GM18502 (cell line): ENCODE measurements at regions not wholly inside any gene's neighbourhood (a gene's known extent, or its start where the extent isn't known, plus 50 kb on each side); places are given as distances from the start of the nearest gene placed in this dataset.
"Not testable (repeated sequence)": the region's sequence is repeated elsewhere in the genome, so short reads cannot be mapped to it uniquely, and the experiment has no call there.

Experiments
- ATAC-seq: cut with Tn5 transposase; IDR thresholded peaks from one replicate; pipeline ENCODE4 v1.9.1; 2021; ENCODE audit warnings: mild to moderate bottlenecking; ENCODE audit not compliant: unreplicated experiment, poor library complexity

GRCh38 chr16:47826070-47826469, 329.7 kb downstream of the ABCC12 start:
- no peak for ATAC-seq

- no peak for ATAC-seq
These were observed 338.7 kb downstream of the ABCC12 start for GRCh38 chr16:47817048-47817447.

DNA sequence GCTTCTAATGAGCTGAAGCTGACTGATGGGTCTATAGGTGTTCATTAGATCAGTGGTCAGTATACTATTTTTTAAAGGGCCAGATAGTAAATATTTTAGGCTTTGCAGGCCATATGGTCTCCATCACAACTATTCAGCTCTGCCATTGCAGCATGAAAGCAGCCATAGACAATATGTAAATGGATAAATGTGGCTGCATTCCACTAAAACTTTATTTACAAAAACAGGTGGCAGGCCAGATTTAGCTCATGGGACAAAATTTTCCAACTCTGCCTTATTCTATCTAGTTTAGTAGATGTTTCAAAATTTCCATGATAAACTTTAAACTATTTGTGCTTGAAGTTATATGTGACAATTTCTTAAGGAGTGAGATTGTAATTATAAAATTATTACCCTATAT, 339.3 kb downstream of the ABCC12 start:
- ATAC-seq = no peak

DNA sequence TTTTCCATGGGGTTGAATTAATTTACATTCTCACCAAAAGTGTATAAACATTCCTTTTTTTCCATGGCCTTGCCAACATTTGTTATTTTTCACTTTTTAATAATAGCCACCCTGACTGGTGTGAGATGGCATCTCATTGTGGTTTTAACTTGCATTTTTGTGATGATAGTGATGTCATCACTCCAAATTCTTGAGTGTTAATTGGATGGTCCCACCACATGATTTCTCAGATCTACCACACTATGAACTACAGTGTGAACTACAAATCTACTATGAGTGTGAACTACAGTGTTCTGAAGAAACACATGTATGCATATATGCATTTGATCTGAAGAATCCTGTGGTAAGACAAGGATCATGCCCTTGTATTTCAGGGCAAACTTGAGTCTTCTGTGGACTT, 340.1 kb downstream of the ABCC12 start:
- no peak for ATAC-seq

DNA sequence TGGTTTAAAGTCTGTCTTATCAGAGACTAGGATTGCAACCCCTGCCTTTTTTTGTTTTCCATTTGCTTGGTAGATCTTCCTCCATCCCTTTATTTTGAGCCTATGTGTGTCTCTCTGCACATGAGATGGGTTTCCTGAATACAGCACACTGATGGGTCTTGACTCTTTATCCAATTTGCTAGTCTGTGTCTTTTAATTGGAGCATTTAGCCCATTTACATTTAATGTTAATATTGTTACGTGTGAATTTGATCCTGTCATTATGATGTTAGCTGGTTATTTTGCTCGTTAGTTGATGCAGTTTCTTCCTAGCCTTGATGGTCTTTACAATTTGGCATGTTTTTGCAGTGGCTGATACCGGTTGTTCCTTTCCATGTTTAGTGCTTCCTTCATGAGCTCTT, 344.0 kb downstream of the ABCC12 start:
- ATAC-seq = not testable (repeated sequence)

- ATAC-seq = no peak
These were observed 345.2 kb downstream of the PHKB start for GRCh38 chr16:47806309-47806847.

DNA sequence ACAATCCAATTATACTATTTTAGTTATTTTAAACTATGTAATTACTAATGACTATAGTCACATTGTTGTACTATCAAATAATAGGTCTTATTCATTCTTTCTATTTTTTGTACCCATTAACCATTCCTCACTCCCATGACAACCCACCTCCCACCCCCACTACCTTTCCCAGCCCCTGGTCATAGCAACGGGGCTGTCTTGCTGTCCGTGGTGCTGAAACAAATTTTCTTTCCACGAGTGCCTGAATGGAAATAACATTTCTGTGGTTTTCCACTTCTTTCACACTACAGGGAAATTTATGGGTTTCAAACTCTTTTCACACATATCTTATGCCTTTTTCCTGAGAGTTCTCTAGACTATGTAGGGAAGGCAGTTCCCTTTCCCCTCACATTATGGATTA, 326.6 kb downstream of the PHKB start:
- no peak for ATAC-seq

DNA sequence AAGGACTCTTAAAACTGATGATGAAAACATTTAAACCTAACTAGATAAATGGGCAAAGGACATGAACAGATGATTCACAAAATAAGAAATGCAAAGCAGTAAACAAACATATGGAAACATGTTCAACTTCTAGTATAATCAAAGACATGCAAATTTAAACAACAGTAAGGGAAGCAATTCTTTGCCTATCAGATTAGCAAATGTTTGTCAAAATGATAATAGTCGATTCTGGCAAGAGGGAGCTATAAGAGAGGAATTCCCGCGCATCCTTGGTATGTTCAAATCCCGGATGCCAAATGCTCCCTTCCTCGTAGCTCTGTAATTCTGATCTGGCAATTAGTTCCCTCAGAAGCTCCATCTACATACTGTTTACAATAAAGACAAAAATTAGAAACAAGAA, 320.5 kb downstream of the PHKB start:
- ATAC-seq = no peak

DNA sequence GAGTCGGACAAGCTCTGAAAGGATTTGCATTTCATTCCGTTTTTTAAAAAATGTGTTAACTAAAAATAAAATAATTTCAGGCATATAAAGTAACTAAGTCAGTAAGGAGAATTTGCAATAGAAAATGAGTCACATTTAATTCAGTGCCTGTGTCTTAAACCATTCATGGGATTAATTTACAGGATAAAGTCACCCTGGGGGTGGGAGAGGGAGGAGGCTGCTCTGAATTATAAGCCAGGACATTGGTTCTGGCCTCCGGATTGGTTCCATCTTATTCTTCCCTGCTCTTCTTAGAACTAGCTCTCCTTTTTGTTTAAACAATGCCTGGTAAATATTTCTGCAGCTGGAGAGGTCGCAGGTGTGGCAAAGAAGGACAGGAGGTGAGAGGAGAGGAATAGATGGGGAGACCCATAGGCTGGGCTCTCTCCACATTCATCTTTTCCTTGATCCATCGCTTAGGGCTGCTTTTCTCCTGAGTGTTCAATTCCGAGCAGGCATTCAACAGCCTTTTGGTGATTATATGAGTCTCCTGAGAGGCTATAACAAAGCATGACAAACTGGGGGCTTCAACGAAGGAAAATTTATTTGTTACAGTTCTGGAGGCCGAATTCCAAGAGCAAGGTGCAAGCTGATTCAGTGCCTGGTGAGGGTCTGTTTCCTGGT, 319.2 kb downstream of the PHKB start:
- no peak for ATAC-seq

GRCh38 chr16:47779201-47780016, 318.3 kb downstream of the PHKB start:
- peak; percentile 71 for ATAC-seq

DNA sequence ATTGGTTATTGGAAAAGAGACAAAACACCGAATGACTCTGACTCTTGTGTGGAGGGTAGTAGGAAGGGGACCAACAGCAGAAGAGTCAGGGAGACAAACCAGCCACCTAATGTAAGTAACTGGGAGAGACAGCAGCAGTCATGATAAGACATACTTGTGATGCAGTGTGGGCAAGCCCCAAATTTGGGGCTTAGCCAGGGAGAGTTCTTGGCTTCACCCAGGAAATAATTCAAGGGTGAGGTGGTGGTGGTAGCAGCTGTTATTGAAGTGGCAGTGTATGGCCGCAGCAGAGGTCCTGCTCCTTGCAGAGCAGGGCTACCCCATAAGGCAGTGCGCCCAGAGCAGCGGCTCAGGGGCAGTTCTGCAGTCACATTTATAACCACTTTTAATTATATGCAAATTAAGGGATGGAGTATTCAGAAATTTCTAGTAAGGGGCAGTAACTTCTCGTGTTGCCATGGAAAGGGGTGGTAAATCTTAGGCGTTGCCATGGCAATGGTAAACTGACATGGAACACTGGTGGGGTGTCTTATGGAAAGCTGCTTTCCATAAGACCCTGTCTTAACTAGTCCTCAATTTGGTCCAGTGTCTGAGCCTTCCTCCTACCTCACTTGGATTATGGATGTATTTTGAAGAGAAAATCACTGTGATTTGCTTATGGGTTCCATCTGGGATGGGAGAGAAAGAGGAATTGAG, 317.1 kb downstream of the PHKB start:
- ATAC-seq = no peak

DNA sequence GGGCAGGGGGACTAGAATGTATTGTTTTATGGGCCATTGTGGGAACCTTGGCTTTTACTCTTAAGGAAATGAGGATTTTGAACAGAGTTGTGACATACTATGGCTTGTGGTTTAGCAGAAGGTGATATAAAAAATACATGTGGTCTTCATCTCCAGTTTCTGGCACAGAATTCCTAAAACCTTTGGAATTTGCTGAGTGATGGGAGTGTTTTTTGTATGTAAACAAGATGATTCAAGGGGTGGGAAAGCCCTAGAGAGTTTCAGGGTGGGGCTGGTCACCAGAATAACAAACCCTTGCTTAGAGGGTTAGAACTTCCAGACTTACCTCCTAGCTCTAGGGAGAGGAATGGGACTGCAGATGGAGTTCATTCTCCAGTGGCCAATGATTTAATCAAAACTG, 316.1 kb downstream of the PHKB start:
- ATAC-seq = no peak

GRCh38 chr16:47774661-47775060, 313.5 kb downstream of the PHKB start:
- ATAC-seq = no peak

GRCh38 chr16:47753659-47754058, 292.5 kb downstream of the PHKB start:
- no peak for ATAC-seq
